OCI-LY7 (cell line): ENCODE measurements at regions not wholly inside any gene's neighbourhood (a gene's known extent, or its start where the extent isn't known, plus 50 kb on each side); places are given as distances from the start of the nearest gene placed in this dataset.
"Not testable (repeated sequence)": the region's sequence is repeated elsewhere in the genome, so short reads cannot be mapped to it uniquely, and the experiment has no call there.

Source experiments
- BruUV-seq: library from RNA; stranded (reverse); fragments of 400-500 nt; replicated peaks from 2 replicates; lab custom pipeline; 2021; lab: Mats Ljungman, UMichigan
- CTCF ChIA-PET: fragments of 300-600 bp; sonication (Branson Sonifier 250); formaldehyde crosslinking; loops from one replicate; lab custom pipeline; 2022; ENCODE audit warnings: antibody characterized with exemption; ENCODE audit not compliant: unreplicated experiment; lab: Charles Lee
- POLR2A ChIA-PET: fragments of 300-600 bp; sonication (Branson Sonifier 250); formaldehyde crosslinking; loops from one replicate; lab custom pipeline; 2022; ENCODE audit warnings: antibody characterized with exemption; lab: Charles Lee
- DNase-seq: peaks from one replicate; pipeline ENCODE4 v3.0.0-alpha.2; 2015; ENCODE audit warnings: low spot score
- H2AFZ ChIP-seq: fragments of 200-600 bp; sonication (generic), shearing (Covaris generic); 2 replicates; pipeline ENCODE4 v1.6.1; 2014; ENCODE audit warnings: mild to moderate bottlenecking, antibody characterized with exemption, low read length, moderate library complexity
- H3K27ac ChIP-seq: fragments of 200-600 bp; sonication (generic); 2 replicates; pipeline ENCODE4 v1.5.1; 2014; ENCODE audit warnings: mixed run types, low read depth, mild to moderate bottlenecking, moderate library complexity, low read length, inconsistent platforms; ENCODE audit not compliant: poor library complexity, severe bottlenecking
- H3K36me3 ChIP-seq: fragments of 200-600 bp; sonication (generic); 2 replicates; pipeline ENCODE4 v1.6.1; 2014; ENCODE audit warnings: mild to moderate bottlenecking, antibody characterized with exemption, low read length, moderate library complexity, mixed read lengths; ENCODE audit not compliant: insufficient read depth
- H3K4me1 ChIP-seq: fragments of 200-600 bp; sonication (generic); 2 replicates; pipeline ENCODE4 v1.5.1; 2014; ENCODE audit warnings: mild to moderate bottlenecking, low read length; ENCODE audit not compliant: insufficient read depth, poor library complexity, severe bottlenecking
- H3K4me2 ChIP-seq: fragments of 200-600 bp; sonication (generic); 2 replicates; pipeline ENCODE4 v1.6.1; 2014; ENCODE audit warnings: mild to moderate bottlenecking, low read length
- H3K4me3 ChIP-seq: fragments of 200-600 bp; sonication (generic); 2 replicates; pipeline ENCODE4 v1.5.1; 2014; ENCODE audit warnings: mild to moderate bottlenecking, low read depth, low read length; ENCODE audit not compliant: poor library complexity, severe bottlenecking
- H3K79me2 ChIP-seq: fragments of 200-600 bp; sonication (generic); 2 replicates; pipeline ENCODE4 v1.6.1; 2016; ENCODE audit warnings: low read depth, mild to moderate bottlenecking, low read length, moderate library complexity, mixed read lengths; ENCODE audit not compliant: insufficient read depth
- H3K9me2 ChIP-seq: fragments of 200-600 bp; sonication (generic); 2 replicates; pipeline ENCODE4 v1.6.1; 2016; ENCODE audit warnings: mild to moderate bottlenecking, low read length, mixed read lengths; ENCODE audit not compliant: insufficient read depth
- H3K9me3 ChIP-seq: fragments of 200-600 bp; sonication (generic); 2 replicates; pipeline ENCODE4 v1.6.1; 2014; ENCODE audit warnings: mild to moderate bottlenecking, mixed run types, low read length, mixed read lengths
- H4K20me1 ChIP-seq: fragments of 200-600 bp; sonication (generic); 2 replicates; pipeline ENCODE4 v1.6.1; 2014; ENCODE audit warnings: mild to moderate bottlenecking, antibody characterized with exemption, low read length, moderate library complexity, mixed read lengths; ENCODE audit not compliant: insufficient read depth
- EZH2phosphoT487 ChIP-seq: fragments of 200-600 bp; sonication (generic); IDR thresholded peaks from 2 replicates; pipeline ENCODE4 v1.6.1; 2018; ENCODE audit warnings: low read depth, borderline replicate concordance, mild to moderate bottlenecking, mixed run types, antibody characterized with exemption, low read length, moderate library complexity, mixed read lengths
- intact Hi-C: fragments of 100-400 bp; cut with micrococcal nuclease; formaldehyde crosslinking; loops from one replicate; pipeline ENCODE4 v1.10.0; 2022; ENCODE audit not compliant: unreplicated experiment
- TF ChIP-seq, protein P1 (sequence below): fragments of 200-600 bp; sonication (generic); conservative IDR thresholded peaks from 2 replicates; pipeline ENCODE4 v1.5.1; 2014; ENCODE audit warnings: mild to moderate bottlenecking, antibody characterized with exemption, low read length, moderate library complexity, mixed read lengths

DNA sequence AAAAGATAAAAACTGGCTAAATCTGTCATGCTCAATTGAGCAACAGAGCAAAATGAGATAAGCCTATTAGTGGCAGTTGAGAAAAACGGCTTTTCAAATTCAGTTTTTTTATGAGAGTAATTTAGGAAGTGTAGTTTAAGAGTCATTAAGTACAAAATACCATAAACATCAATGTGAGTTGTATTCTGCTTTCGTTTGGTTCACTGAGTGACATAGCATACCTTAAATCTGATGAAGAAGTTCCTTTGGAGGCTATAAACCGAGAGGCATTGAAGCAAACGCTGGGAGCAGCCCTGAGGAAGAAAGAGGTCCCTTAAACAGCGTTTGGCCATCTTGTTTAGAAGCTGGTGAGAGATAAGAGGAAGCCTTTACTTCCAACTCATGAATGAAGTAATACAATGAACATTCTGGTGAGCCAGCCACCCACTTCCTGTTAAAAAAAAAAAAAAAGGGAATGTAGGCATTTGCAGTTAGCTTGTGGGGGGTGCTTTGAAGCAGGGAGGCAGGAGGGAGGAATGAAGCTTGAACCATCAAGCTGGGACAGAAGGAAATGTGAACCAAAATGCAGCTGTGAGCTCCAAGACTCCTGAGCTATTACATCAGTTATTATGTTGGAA, 132.3 kb downstream of the ZNF330 start:
- H3K4me1 ChIP-seq = no peaks in the 10 kb centered on the region
- ChIA-PET POLR2A (interaction anchor here (0.6 to 1.0 kb wide), 5 partner anchors 39 to 1063 kb away, joined by 3 read pairs; no protein-coding TSS in a partner anchor), CTCF (no interaction called here)
- BruUV-seq = no TSS peak
- H3K27ac ChIP-seq = no peak overlapping the region
- intact Hi-C loops = no loop called here
- no peak overlapping the region for H3K4me2 ChIP-seq
- H2AFZ ChIP-seq = no peak overlapping the region
- no peaks in the 10 kb centered on the region for H3K79me2 ChIP-seq
- no peaks in the 10 kb centered on the region for H3K36me3 ChIP-seq
- TF ChIP-seq EZH2phosphoT487 = no peak
- TF ChIP-seq, protein P1, sequence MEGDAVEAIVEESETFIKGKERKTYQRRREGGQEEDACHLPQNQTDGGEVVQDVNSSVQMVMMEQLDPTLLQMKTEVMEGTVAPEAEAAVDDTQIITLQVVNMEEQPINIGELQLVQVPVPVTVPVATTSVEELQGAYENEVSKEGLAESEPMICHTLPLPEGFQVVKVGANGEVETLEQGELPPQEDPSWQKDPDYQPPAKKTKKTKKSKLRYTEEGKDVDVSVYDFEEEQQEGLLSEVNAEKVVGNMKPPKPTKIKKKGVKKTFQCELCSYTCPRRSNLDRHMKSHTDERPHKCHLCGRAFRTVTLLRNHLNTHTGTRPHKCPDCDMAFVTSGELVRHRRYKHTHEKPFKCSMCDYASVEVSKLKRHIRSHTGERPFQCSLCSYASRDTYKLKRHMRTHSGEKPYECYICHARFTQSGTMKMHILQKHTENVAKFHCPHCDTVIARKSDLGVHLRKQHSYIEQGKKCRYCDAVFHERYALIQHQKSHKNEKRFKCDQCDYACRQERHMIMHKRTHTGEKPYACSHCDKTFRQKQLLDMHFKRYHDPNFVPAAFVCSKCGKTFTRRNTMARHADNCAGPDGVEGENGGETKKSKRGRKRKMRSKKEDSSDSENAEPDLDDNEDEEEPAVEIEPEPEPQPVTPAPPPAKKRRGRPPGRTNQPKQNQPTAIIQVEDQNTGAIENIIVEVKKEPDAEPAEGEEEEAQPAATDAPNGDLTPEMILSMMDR = no peak
- no peak overlapping the region for H3K4me3 ChIP-seq
- no peaks in the 10 kb centered on the region for H3K9me3 ChIP-seq
- no peaks in the 10 kb centered on the region for H3K9me2 ChIP-seq
- H4K20me1 ChIP-seq = no peaks in the 10 kb centered on the region
- DNase-seq = no peak

DNA sequence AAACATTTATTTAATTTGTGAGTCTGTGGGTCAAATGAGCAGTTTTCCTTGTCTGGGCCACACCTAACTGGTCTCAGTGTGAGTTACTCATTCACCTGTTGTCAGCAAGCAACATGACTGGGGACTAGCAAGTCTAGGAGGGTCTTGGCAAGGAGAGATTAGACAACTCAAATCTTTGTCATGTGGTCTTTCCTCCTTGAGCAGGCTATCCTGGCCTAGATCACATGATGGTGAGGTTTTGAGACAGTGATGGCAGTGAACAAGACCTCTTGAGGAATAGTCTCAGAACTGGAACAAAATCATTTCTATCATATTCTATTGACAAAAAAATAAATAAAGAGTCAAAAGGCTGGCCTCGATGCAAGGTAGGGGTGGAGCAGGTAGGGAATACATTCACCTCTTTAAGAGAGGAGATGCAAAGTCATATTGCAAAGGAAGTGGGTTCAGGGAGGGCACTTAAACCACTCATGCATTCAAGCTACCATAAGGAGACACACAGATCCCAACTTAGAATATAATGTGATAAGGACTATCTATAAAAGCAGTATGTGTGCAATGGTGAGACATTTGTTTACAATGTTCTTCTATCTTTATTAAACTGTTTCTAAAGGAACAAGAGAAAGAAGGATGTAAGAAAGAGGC, 135.7 kb downstream of the ZNF330 start:
- Histone ChIP-seq H3K9me3 (no peaks in the 10 kb centered on the region), H3K4me1 (no peaks in the 10 kb centered on the region), H3K27ac (no peak overlapping the region), H3K79me2 (no peaks in the 10 kb centered on the region), H3K4me2 (no peak overlapping the region), H3K36me3 (no peaks in the 10 kb centered on the region), H4K20me1 (no peaks in the 10 kb centered on the region), H3K4me3 (no peak overlapping the region), H2AFZ (no peak overlapping the region), H3K9me2 (no peaks in the 10 kb centered on the region)
- DNase-seq = no peak
- ChIA-PET CTCF (no interaction called here), POLR2A (no interaction called here)
- TF ChIP-seq, protein P1 = no peak
- TF ChIP-seq EZH2phosphoT487 = no peak
- intact Hi-C loops = no loop called here
- no TSS peak for BruUV-seq

DNA sequence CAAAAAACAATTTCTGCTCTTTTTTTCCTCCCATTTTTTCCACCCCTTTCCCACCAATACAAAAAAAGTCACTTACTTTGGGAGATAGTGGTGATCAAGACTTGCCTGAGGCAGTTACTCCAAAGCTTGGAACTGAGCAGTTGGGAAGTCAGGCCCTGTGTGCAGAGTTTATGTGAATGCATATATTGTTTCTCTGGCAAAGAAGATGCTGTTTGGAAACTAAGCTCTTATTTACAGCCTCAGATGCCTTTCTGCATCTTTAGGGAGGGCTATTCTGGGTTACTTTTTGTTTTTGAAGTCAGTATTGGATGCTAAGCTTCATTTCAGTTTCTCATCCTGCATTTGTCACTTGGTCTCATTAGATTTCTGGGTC, 136.3 kb downstream of the ZNF330 start:
- TF ChIP-seq EZH2phosphoT487 = no peak
- TF ChIP-seq, protein P1 = no peak
- Histone ChIP-seq H3K27ac (no peak overlapping the region), H3K79me2 (no peaks in the 10 kb centered on the region), H3K4me1 (no peaks in the 10 kb centered on the region), H3K4me3 (no peak overlapping the region), H4K20me1 (no peaks in the 10 kb centered on the region), H3K9me3 (no peaks in the 10 kb centered on the region), H2AFZ (no peak overlapping the region), H3K4me2 (no peak overlapping the region), H3K36me3 (no peaks in the 10 kb centered on the region), H3K9me2 (no peaks in the 10 kb centered on the region)
- POLR2A ChIA-PET = no interaction called here
- CTCF ChIA-PET = no interaction called here
- no peak for DNase-seq
- intact Hi-C loops = no loop called here
- no TSS peak for BruUV-seq

DNA sequence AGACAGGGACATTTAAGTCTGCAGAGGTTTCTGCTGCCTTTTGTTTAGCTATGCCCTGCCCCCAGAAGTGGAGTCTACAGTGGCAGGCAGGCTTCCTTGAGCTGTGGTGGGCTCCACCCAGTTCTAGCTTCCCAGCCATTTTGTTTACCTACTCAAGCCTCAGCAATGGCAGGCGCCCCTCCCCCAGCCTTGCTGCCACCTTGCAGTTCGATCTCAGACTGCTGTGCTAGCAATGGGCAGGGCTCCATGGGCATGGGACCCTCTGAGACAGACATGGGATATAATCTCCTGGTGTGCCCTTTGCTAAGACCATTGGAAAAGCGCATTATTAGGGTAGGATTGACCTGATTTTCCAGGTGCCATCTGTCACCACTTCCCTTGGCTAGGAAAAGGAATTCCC, 147.5 kb downstream of the ZNF330 start:
- CTCF ChIA-PET, H4K20me1 ChIP-seq, DNase-seq, BruUV-seq, H3K9me2 ChIP-seq, POLR2A ChIA-PET, intact Hi-C loops, H3K4me2 ChIP-seq, H3K9me3 ChIP-seq, H3K36me3 ChIP-seq, H3K4me3 ChIP-seq, H3K27ac ChIP-seq, H2AFZ ChIP-seq, H3K79me2 ChIP-seq, H3K4me1 ChIP-seq: not testable (repeated sequence)
